Neural cell (in vitro differentiated cells): ENCODE measurements at regions not wholly inside any gene's neighbourhood (a gene's known extent, or its start where the extent isn't known, plus 50 kb on each side); places are given as distances from the start of the nearest gene placed in this dataset.

Experiments used
- CTCF ChIP-seq: fragments of 450-650 bp; IDR thresholded peaks from 2 replicates; pipeline ENCODE4 v1.5.1; 2014; ENCODE audit warnings: antibody characterized with exemption, mild to moderate bottlenecking, moderate library complexity; ENCODE audit not compliant: poor library complexity, severe bottlenecking
- EZH2 ChIP-seq: fragments of 200-600, 300-800 bp; shearing (Covaris generic), sonication (generic); IDR thresholded peaks from 2 replicates; pipeline ENCODE4 v1.6.1; 2014; ENCODE audit warnings: antibody characterized with exemption, low read length, borderline replicate concordance, mild to moderate bottlenecking; ENCODE audit not compliant: insufficient read depth, poor library complexity, severe bottlenecking
- POLR2AphosphoS5 ChIP-seq: IDR thresholded peaks from 2 replicates; pipeline ENCODE4 v1.6.1; 2012

GRCh38 chr2:74083750-74084149 is 64.0 kb downstream of the BOLA3 start:
- TF ChIP-seq EZH2 (no peak), POLR2AphosphoS5 (no peak), CTCF (no peak)
